GM08714 (cell line): ENCODE measurements at regions not wholly inside any gene's neighbourhood (a gene's known extent, or its start where the extent isn't known, plus 50 kb on each side); places are given as distances from the start of the nearest gene placed in this dataset.
A peak's percentile ranks its signal among the peaks of the same experiment; 100 is the strongest.
"Not testable (repeated sequence)": the region's sequence is repeated elsewhere in the genome, so short reads cannot be mapped to it uniquely, and the experiment has no call there.

Experiments used
- H3K4me3 ChIP-seq: fragments of 200-500 bp; sonication (Bioruptor generic); 2 replicates; pipeline ENCODE4 v1.5.1; 2014; ENCODE audit warnings: mild to moderate bottlenecking, low read length, inconsistent platforms
- ZNF274 ChIP-seq: IDR thresholded peaks from 2 replicates; pipeline ENCODE4 v1.6.1; 2012; ENCODE audit warnings: mild to moderate bottlenecking, low read depth, low read length

DNA sequence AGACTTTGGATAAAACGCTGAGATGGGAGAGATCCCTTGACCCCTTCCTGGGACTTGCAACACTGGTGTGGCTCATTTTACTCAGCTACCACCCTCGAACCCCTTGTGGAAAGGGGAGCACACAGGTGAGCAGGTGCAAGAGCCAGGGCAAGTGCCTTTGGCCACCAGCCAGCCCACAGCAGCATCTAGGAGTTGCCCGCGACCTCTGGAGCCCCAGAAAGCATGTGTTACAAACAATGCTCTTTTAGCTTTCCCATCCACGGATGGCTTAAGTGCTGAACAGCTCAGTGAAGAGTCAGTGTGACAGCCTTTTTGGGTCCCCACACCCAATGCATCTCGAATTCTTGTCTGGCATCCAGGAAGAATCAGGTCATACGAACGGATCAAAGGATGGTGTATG, 197.8 kb downstream of the MEMO1 start:
- H3K4me3 ChIP-seq: no peak overlapping the region
- no peak for TF ChIP-seq ZNF274

DNA sequence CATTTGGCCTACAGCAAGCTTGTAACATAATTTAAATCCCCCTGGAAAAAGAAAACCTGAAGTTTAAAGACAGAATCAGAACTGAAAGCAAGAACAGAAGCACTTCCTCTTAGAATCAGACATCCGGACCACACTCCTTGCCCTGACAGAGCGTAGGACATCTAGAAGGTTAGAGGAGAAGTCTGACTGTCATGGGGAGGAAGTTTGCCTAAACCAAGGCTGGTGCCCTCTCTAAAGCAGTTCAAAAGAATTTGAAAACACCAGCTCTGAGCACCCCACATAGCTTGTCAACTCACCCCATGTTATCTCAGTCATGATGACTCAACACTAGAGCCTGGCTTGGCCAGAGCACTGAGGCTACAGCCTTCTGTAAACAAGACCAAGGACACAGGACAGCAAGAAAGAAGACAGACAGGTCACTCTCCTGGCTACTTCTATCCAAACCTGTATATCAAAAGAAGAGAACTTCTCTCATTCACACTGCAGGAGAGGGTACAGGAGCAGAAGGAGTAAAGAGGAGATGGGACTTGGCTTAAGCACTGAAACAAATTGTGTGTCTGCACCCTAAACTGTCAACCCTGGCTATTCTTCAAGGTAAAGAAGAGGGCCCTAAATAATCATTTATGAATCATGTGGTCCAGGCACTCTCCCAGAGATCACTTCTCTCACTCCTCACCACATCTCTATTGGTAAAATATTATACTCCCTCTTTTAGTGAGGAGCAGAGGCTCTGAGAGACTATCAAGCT, 198.6 kb downstream of the MEMO1 start:
- no peak for TF ChIP-seq ZNF274
- peak overlapping the region; percentile 20; the same call in 1 of the 2 replicates for H3K4me3 ChIP-seq

DNA sequence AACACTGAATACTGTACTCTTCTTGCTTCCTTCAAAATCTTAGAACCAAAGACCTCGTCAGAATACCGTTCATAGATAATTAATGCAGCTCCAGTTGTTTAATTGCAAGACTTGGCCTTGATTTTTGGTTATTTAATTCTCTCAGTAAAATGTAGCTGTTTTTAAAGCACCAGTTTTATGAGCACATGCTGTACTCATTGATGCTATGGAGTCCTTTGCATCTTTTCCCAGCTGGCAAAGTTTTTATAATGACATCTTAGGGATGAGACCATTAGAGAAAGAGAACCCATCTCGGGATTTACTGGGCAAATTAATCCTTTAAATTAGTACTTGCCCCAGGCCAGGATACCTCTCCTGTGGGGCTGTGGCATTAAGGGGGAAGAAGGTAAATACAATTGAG, 199.3 kb downstream of the MEMO1 start:
- TF ChIP-seq ZNF274: no peak
- no peak overlapping the region for H3K4me3 ChIP-seq

DNA sequence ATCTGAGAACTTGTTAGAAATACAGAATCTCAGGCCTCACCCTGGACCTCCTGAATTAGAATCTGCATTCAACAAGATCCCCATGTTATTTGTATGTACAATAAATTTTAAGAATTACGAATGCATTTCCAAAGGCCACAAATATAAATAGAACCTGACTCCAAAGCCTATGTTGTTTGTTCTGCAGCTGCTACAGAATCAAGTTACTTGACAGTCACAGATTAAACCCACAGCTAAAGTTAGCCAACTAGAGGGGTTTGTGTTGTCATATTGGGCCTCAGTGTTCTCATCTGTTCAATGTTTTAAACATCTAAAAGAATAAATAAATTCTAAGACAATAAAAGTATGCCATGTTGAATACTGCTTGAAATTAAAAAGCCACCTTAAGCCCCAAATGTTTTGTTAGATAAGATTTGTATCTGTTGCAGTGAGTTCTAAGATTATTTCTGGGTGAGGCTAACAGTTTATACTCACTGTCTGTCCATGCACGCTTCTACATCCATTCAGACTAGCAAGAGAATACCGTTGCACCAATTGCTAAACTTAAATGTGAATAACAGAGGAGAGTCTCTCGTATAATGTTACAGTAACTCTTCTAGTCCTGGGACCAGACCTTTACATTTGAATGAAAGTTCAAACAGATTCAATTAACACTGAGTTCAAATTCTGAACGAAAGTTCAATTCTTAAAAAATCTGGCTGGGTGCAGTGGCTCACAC, 200.4 kb downstream of the MEMO1 start:
- no peak overlapping the region for H3K4me3 ChIP-seq
- TF ChIP-seq ZNF274: no peak

GRCh38 chr2:31805688-31806087, 205.1 kb downstream of the MEMO1 start:
- no peak for TF ChIP-seq ZNF274
- H3K4me3 ChIP-seq: no peak overlapping the region

DNA sequence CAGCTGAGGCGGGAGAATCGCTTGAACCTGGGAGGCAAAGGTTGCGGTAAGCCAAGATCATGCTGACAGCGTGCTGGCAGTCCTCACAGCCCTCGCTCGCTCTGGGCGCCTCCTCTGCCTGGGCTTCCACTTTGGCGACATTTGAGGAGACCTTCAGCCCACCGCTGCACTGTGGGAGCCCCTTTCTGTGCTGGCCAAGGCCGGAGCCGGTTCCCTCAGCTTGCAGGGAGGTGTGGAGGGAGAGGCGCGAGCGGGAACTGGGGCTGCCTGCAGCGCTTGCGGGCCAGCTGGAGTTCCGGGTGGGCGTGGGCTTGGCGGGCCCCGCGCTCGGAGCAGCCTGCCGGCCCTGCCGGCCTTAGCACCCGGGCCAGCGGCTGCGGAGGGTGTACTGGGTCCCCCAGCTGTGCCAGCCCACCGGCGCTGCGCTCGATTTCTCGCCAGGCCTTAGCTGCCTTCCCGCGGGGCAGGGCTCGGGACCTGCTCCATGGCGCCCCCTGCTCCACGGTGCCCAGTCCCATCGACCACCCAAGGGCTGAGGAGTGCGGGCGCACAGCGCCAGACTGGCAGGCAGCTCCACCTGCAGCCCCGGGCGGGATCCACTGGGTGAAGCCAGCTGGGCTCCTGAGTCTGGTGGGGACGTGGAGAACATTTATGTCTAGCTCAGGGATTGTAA, 207.2 kb downstream of the MEMO1 start:
- not testable (repeated sequence) for H3K4me3 ChIP-seq

DNA sequence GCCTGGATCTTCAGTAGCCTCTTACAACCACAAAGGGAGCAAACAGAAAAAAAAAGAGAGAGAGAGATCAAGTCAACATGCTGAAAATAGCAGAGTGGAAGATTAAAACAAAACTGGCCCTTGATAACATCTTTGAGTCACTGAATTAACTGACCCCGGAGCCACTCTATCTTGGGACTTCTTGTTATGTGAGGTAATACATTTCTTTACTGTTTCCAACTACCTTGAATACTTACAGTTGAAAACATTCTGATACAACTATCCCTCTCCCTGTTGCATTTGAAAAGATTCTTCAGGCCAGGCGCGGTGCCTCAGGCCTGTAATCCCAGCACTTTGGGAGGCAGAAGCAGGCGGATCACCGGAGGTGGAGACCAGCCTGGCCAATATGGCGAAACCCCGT, 208.1 kb downstream of the MEMO1 start:
- no peak overlapping the region for H3K4me3 ChIP-seq
- TF ChIP-seq ZNF274: no peak

GRCh38 chr2:31799282-31799681, 211.5 kb downstream of the MEMO1 start:
- not testable (repeated sequence) for H3K4me3 ChIP-seq

GRCh38 chr2:31788273-31788672, 207.5 kb upstream of the SRD5A2 start:
- no peak overlapping the region for H3K4me3 ChIP-seq
- TF ChIP-seq ZNF274: no peak

DNA sequence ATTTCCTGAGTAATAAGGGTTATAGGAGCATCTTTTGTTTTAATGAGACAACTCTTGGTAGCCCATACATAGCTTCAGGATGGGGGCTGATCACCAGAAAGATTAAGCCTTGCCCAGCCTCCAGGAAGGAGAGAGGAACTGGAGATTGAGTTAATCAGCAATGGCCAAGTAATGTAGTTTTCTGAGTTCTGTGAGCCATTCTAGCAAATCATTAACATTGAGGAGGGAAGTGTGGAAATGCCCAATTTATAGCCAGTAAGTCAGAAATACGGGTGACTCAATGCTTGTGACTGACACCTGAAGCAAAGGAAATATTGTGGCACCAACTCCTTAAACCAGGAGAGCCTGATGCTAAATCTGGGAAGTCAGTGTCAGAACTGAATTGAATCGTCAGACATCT, 205.1 kb upstream of the SRD5A2 start:
- TF ChIP-seq ZNF274: no peak
- H3K4me3 ChIP-seq: no peak overlapping the region

- no peak overlapping the region for H3K4me3 ChIP-seq
- no peak for TF ChIP-seq ZNF274
These were observed 204.1 kb upstream of the SRD5A2 start for GRCh38 chr2:31784868-31785267.

DNA sequence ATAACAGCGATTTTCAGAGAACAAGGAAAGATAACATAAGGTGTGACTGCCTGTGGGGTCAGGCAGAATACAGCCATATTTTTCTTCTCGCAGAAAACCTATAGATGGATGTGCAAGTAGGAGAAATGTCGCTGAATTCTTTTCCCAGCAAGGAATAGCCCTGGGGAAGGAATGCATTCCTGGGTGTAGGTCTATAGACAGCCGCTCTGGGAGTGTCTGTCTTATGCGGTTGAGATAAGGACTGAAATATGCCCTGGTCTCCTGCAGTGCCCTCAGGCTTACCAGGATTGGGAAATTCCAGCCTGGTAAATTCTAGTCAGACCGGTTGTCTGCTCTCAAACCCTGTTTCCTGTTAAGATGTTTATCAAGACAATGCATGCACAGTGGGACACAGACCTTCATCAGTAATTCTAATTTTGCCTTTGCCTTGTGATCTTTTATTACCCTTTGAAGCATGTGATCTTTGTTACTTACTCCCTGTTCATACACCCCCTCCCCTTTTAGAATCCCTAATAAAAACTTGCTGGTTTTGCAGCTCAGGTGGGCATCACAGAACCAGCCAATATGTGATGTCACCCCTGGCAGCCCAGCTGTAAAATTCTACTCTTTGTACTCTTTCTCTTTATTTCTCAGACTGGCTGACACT, 202.8 kb upstream of the SRD5A2 start:
- not testable (repeated sequence) for H3K4me3 ChIP-seq

DNA sequence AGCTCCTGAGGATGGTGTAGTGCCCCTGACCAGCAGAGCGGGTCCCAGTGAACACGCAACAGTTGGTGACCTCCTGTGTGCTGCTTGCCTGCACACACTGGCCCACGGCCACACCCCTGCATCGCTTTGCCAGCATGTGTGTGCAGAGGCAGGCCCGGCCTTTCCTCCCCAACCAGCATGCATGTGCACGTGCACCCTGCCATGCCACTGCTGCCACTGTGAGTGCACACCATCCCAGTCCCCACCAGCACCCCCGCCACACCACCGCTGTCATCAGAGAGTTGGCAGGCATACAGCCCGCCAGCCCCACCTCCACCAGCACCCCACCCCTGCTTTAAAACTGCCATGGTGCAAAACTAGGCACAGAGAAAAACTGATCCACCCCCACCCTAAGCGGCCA, 197.4 kb upstream of the SRD5A2 start:
- H3K4me3 ChIP-seq: no peak overlapping the region
- TF ChIP-seq ZNF274: no peak

- no peak overlapping the region for H3K4me3 ChIP-seq
- TF ChIP-seq ZNF274: no peak
These were observed 190.0 kb upstream of the SRD5A2 start for GRCh38 chr2:31770741-31771140.
